RWPE2 (cell line): ENCODE measurements at regions not wholly inside any gene's neighbourhood (a gene's known extent, or its start where the extent isn't known, plus 50 kb on each side); places are given as distances from the start of the nearest gene placed in this dataset.

ENCODE experiments used
- ATAC-seq: fragments of 200-7000 bp; cut with Tn5 transposase; 3 replicates; pipeline ENCODE4 v1.9.1; 2021; ENCODE audit warnings: low read depth
- DNase-seq: peaks from one replicate; pipeline ENCODE4 v3.0.0-alpha.2; 2020; ENCODE audit warnings: low spot score
- H3K27ac ChIP-seq: fragments of 450-650 bp; 2 replicates; pipeline ENCODE4 v1.5.1; 2017; ENCODE audit warnings: mild to moderate bottlenecking; ENCODE audit not compliant: poor library complexity, severe bottlenecking
- H3K27me3 ChIP-seq: fragments of 250-450 bp; sonication (Bioruptor Pico); 2 replicates; pipeline ENCODE4 v1.5.1; 2021; ENCODE audit warnings: mild to moderate bottlenecking, moderate library complexity; ENCODE audit not compliant: insufficient read depth, poor library complexity, severe bottlenecking
- H3K36me3 ChIP-seq: fragments of 250-450 bp; sonication (Bioruptor Pico); 2 replicates; pipeline ENCODE4 v1.5.1; 2020; ENCODE audit warnings: low read depth, mild to moderate bottlenecking, moderate library complexity
- H3K4me1 ChIP-seq: fragments of 250-450 bp; sonication (Bioruptor Pico); 2 replicates; pipeline ENCODE4 v1.5.1; 2021; ENCODE audit warnings: mild to moderate bottlenecking, moderate library complexity; ENCODE audit not compliant: insufficient read depth, poor library complexity, severe bottlenecking
- H3K4me3 ChIP-seq: fragments of 250-450 bp; sonication (Bioruptor Pico); 2 replicates; pipeline ENCODE4 v1.5.1; 2021; ENCODE audit warnings: mild to moderate bottlenecking, moderate library complexity; ENCODE audit not compliant: severe bottlenecking
- H3K9me3 ChIP-seq: fragments of 250-450 bp; sonication (Bioruptor Pico); 2 replicates; pipeline ENCODE4 v1.5.1; 2021; ENCODE audit warnings: mild to moderate bottlenecking, moderate library complexity; ENCODE audit not compliant: severe bottlenecking
- CTCF ChIP-seq: fragments of 450-650 bp; IDR thresholded peaks from one replicate; pipeline ENCODE4 v1.5.1; 2017; ENCODE audit warnings: mild to moderate bottlenecking, moderate library complexity; ENCODE audit not compliant: poor library complexity, severe bottlenecking

GRCh38 chr1:4944072-4944471 lies 289.7 kb downstream of the AJAP1 start:
- Histone ChIP-seq H3K4me3 (no peak overlapping the region), H3K4me1 (no peaks in the 10 kb centered on the region), H3K27ac (no peak overlapping the region), H3K27me3 (no peaks in the 10 kb centered on the region), H3K36me3 (no peaks in the 10 kb centered on the region), H3K9me3 (no peaks in the 10 kb centered on the region)
- ATAC-seq (no peak), DNase-seq (no peak)
- TF ChIP-seq CTCF: no peak

GRCh38 chr1:4939266-4939665 lies 284.9 kb downstream of the AJAP1 start:
- H3K9me3 ChIP-seq: no peaks in the 10 kb centered on the region
- H3K27me3 ChIP-seq: no peaks in the 10 kb centered on the region
- no peak for DNase-seq
- no peak for ATAC-seq
- TF ChIP-seq CTCF: no peak
- H3K27ac ChIP-seq: no peak overlapping the region
- no peaks in the 10 kb centered on the region for H3K36me3 ChIP-seq
- no peak overlapping the region for H3K4me3 ChIP-seq
- H3K4me1 ChIP-seq: no peaks in the 10 kb centered on the region

- H3K4me1 ChIP-seq: no peaks in the 10 kb centered on the region
- no peak for ATAC-seq
- H3K36me3 ChIP-seq: no peaks in the 10 kb centered on the region
- H3K27me3 ChIP-seq: no peaks in the 10 kb centered on the region
- no peak for TF ChIP-seq CTCF
- no peak overlapping the region for H3K27ac ChIP-seq
- no peak overlapping the region for H3K4me3 ChIP-seq
- no peak for DNase-seq
- no peaks in the 10 kb centered on the region for H3K9me3 ChIP-seq
These were observed 283.6 kb downstream of the AJAP1 start for GRCh38 chr1:4937876-4938534.

- Histone ChIP-seq H3K27me3 (no peaks in the 10 kb centered on the region), H3K9me3 (no peaks in the 10 kb centered on the region), H3K27ac (no peak overlapping the region), H3K4me3 (no peak overlapping the region), H3K4me1 (no peaks in the 10 kb centered on the region), H3K36me3 (no peaks in the 10 kb centered on the region)
- no peak for ATAC-seq
- no peak for TF ChIP-seq CTCF
- no peak for DNase-seq
These were observed 281.4 kb downstream of the AJAP1 start for GRCh38 chr1:4935807-4936206.

- no peaks in the 10 kb centered on the region for H3K9me3 ChIP-seq
- TF ChIP-seq CTCF: no peak
- H3K4me3 ChIP-seq: no peak overlapping the region
- no peaks in the 10 kb centered on the region for H3K36me3 ChIP-seq
- no peak overlapping the region for H3K27ac ChIP-seq
- no peak for DNase-seq
- ATAC-seq: no peak
- no peaks in the 10 kb centered on the region for H3K4me1 ChIP-seq
- no peaks in the 10 kb centered on the region for H3K27me3 ChIP-seq
These were observed 278.8 kb downstream of the AJAP1 start for GRCh38 chr1:4933232-4933631.
